Heart right ventricle (tissue), 16 donors: ENCODE measurements at regions not wholly inside any gene's neighbourhood (a gene's known extent, or its start where the extent isn't known, plus 50 kb on each side); places are given as distances from the start of the nearest gene placed in this dataset.

Source experiments
- ATAC-seq, 8 donors: fragments of 200-7000 bp; cut with Tn5 transposase; one replicate each; pipeline ENCODE4 v1.9.1; 2020; ENCODE audit warnings: mild to moderate bottlenecking in 8 of 8, moderate library complexity in 8 of 8, moderate number of reproducible peaks in 1 of 8
- DNase-seq, 2 donors: peaks; one replicate each; pipeline ENCODE4 v3.0.0-alpha.2; 2020
- H3K27ac ChIP-seq, 10 donors: fragments of 200-600 bp; sonication (generic) in 2 of 10; one replicate each; pipeline versions ENCODE4 v1.5.0 to v1.8.0; 2020 to 2022; ENCODE audit warnings: mild to moderate bottlenecking in 3 of 10
- H3K27me3 ChIP-seq, 7 donors: fragments of 200-600 bp; one replicate each; pipeline ENCODE4 v1.8.0; 2021 to 2022; ENCODE audit warnings: mild to moderate bottlenecking in 2 of 7
- H3K36me3 ChIP-seq, 9 donors: fragments of 200-600 bp; sonication (generic) in 1 of 9; one replicate each; pipeline versions ENCODE4 v1.5.0 to v1.8.0; 2020 to 2022; ENCODE audit warnings: mild to moderate bottlenecking in 2 of 9
- H3K4me1 ChIP-seq, 9 donors: fragments of 200-600 bp; sonication (generic) in 1 of 9; one replicate each; pipeline versions ENCODE4 v1.5.0 to v1.8.0; 2020 to 2022; ENCODE audit warnings: mild to moderate bottlenecking in 4 of 9
- H3K4me3 ChIP-seq, 10 donors: fragments of 200-600 bp; sonication (generic) in 2 of 10; one replicate each; pipeline versions ENCODE4 v1.5.0 to v1.8.0; 2020 to 2022; ENCODE audit warnings: mild to moderate bottlenecking in 7 of 10, moderate library complexity in 2 of 10
- H3K9me3 ChIP-seq, 11 donors: fragments of 200-600 bp in 10 of 11; sonication (generic) in 2 of 11; one replicate each; pipeline versions ENCODE4 v1.5.0 to v1.8.0; 2013 to 2022; ENCODE audit warnings: mild to moderate bottlenecking in 2 of 11, control low read depth in 1 of 11, moderate library complexity in 1 of 11
- WGBS, 2 donors: extraction: QIAGEN DNeasy Blood & Tissue Kit; methylation state at CpG; one replicate each; pipeline ENCODE4 v1.1.7; 2013; ENCODE audit warnings: inconsistent platforms in 1 of 2; 5-methylcytosine and 5-hydroxymethylcytosine counted together
- intact Hi-C, 10 donors: fragments of 100-400 bp; cut with DNase I; formaldehyde crosslinking; loops; one replicate each; pipeline versions ENCODE4 v1.11.1 to v1.14.2; 2022
- TF ChIP-seq, protein P1 (sequence below), 9 donors: fragments of 200-600 bp; sonication (generic) in 2 of 9; IDR thresholded peaks; one replicate each; pipeline versions ENCODE4 v1.5.0 to v1.8.0; 2021 to 2022; ENCODE audit warnings: antibody characterized with exemption in 9 of 9, mild to moderate bottlenecking in 5 of 9, moderate library complexity in 1 of 9
- donor health status: Arrhythmogenic right ventricular cardiomyopathy.
- donor health status: ischemic (EF 13 %, LVEDD 7.1; RV severe dilation, severe dysfunction).
- donor health status: healthy with polysubstance abuse.
- donor health status: DM: no; HTN: yes; CAD: no.
- donor health status: DM: no; HTN: no; CAD: no.
- donor health status: ischemic (EF 25% LVEDD 6.9; RV normal size, moderate dysfunction).
- donor health status: ischemic (EF 25% LVEDD 5.7; RV mildly dilated, moderate dysfunction).
- donor health status: healthy.
- donor health status: DM: yes; HTN: yes; CAD: no.
- donor health status: Ischemic cardiomyopathy.
- donor health status: ischemic (EF 35%, LVEDD 5.7; RV mildly dilated, moderate dysfunction).
- donor health status: nonischemic (EF 11% LVEDD 7.7; RV severe dilation, severe dysfunction).
- donor health status: DM: yes; HTN: yes; CAD: no.
- donor health status: PGD.
- donor health status: ischemic (EF 29% LVEDD 5.4; RV normal size, mild dysfunction).
- donor health status: nonischemic (EF 23%, LVEDD 6.1; RV moderate dilation, normal function).

DNA sequence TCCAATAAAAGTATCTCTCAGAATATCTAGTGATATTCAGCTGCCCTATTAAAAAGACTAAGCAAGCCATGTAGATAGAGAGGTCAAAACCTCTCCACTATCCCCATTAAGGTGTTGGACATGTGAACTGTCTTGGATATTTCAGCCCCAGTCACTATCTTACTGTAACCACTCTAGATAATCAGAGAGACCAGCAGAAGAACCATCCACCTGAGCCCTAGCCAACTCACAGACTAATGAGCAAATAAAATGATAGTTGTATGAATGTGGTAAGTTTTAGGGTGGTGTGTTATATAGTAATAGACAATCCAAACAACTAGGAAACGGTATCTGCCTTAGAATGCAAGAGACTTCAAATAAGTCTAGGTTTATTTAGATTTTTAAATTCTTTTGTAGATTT lies 268.6 kb upstream of the KLF14 start:
- intact Hi-C loops: loop anchor here in 4 of 10 donors (5.0 to 10.0 kb wide), 2 partner anchors 100 to 108 kb away; no protein-coding TSS in a partner anchor
- Histone ChIP-seq H3K27ac (no peak overlapping the region), H3K27me3 (no peaks in the 10 kb centered on the region), H3K4me3 (no peak overlapping the region), H3K9me3 (peaks cover 0 to 15% (median 8%) of the 10 kb centered on the region in 11 donors), H3K4me1 (peaks cover 0 to 49% (median 40%) of the 10 kb centered on the region in 9 donors), H3K36me3 (peaks cover 0 to 26% (median 0%) of the 10 kb centered on the region in 9 donors)
- TF ChIP-seq, protein P1, sequence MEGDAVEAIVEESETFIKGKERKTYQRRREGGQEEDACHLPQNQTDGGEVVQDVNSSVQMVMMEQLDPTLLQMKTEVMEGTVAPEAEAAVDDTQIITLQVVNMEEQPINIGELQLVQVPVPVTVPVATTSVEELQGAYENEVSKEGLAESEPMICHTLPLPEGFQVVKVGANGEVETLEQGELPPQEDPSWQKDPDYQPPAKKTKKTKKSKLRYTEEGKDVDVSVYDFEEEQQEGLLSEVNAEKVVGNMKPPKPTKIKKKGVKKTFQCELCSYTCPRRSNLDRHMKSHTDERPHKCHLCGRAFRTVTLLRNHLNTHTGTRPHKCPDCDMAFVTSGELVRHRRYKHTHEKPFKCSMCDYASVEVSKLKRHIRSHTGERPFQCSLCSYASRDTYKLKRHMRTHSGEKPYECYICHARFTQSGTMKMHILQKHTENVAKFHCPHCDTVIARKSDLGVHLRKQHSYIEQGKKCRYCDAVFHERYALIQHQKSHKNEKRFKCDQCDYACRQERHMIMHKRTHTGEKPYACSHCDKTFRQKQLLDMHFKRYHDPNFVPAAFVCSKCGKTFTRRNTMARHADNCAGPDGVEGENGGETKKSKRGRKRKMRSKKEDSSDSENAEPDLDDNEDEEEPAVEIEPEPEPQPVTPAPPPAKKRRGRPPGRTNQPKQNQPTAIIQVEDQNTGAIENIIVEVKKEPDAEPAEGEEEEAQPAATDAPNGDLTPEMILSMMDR (IDR thresholded peaks at IDR 0.05): no peak
- 95 to 97% methylated on average over 1 of the region's 1 CpG for WGBS, 2 donors
- DNase-seq (no peak), ATAC-seq (no peak)

DNA sequence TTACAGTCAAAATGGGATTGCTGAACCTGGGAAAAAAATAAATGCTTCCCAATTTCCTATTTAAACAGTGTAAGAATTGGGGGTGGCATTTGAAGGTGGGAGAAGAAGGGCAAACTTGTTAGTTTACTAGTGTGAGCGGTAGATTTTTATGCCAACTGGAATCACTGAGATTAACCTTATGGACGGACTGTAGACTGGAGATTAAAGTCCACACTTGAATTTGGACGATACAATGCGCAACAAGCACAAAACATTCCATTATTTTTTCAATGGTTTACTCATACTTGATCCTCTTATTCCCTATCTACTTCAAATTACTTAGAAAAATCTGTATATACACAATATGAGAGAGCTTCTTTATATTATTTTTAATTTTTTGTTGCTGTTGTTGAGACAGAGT lies 269.6 kb upstream of the KLF14 start:
- Histone ChIP-seq H3K36me3 (peaks cover 0 to 26% (median 0%) of the 10 kb centered on the region in 9 donors), H3K9me3 (peaks cover 0 to 15% (median 8%) of the 10 kb centered on the region in 11 donors), H3K4me3 (no peak overlapping the region), H3K27me3 (no peaks in the 10 kb centered on the region), H3K27ac (no peak overlapping the region), H3K4me1 (peaks cover 3 to 49% (median 40%) of the 10 kb centered on the region in 9 donors)
- DNase-seq (no peak), ATAC-seq (no peak)
- intact Hi-C loops: loop anchor here in 4 of 10 donors (5.0 to 10.0 kb wide), 2 partner anchors 101 to 109 kb away; no protein-coding TSS in a partner anchor
- TF ChIP-seq, protein P1 (IDR thresholded peaks at IDR 0.05): no peak
- WGBS, 2 donors: 85 to 87% methylated on average over 4 of the region's 4 CpGs

DNA sequence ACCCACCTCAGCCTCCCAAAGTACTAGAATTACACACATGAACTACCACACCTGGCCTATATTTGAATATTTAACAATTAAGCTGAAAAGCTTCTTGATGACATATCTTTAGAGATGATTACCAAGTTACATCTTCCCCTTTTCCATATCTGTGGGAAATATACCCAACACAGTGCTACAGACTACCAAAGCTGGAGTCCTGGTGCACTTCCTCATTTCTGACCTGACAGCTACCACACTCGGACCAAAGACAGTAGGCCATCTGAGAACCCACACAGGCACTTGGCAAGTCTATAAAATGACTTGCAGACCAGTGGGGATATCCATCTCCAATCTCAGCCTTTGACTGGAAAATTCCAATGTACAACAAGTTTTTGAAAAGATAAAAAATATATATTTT lies 270.4 kb upstream of the KLF14 start:
- intact Hi-C loops: loop anchor here in 4 of 10 donors (5.0 to 10.0 kb wide), 2 partner anchors 102 to 110 kb away; no protein-coding TSS in a partner anchor
- Histone ChIP-seq H3K9me3 (peaks cover 0 to 15% (median 8%) of the 10 kb centered on the region in 11 donors), H3K4me3 (no peak overlapping the region), H3K4me1 (peaks cover 3 to 49% (median 40%) of the 10 kb centered on the region in 9 donors), H3K27me3 (no peaks in the 10 kb centered on the region), H3K27ac (no peak overlapping the region), H3K36me3 (peaks cover 0 to 26% (median 0%) of the 10 kb centered on the region in 9 donors)
- TF ChIP-seq, protein P1 (IDR thresholded peaks at IDR 0.05): no peak
- DNase-seq: no peak
- no peak for ATAC-seq
- WGBS, 2 donors: 0% methylated on average over 1 of the region's 1 CpG

DNA sequence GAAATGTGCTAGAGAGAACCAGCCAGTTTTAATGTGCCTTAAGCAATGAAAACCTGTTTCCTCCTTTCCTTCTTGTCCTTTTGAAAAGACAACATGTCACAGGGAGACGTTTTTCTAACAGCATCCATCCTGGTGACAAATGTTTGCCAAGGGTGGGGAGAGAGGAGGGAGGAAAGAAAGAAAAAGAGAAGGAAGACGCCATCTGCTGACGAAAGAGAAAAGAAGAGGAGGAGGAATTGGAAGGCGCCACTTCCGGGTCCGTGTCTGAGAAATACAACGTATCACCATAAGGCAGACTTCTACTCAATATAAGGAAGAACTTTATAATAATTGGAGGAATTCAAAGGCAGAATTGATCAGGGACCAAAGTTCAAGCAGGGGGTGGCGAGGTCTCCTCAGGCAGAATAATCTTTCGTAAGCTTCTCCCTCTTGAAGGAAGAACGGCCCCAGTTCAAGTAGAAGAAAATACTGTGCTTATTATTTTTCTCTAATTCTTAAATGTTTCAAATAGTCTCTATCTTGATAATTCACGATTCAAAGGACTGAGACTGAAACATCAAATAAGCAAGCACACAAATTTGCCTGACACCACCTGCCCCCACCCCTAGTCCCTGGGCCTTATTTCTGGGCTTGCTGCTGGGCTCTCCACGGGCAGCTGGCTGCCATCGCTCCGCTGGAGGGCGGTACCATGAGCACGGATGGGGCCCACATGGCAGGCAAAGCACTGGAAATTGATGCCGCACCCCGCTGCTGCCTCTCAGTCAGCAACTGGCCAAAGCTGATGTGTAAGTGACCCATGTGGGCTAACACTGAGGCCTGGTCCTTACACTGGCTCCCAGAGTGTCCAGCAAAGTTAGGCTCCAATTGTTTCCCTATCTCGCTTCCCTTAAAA lies 273.7 kb upstream of the KLF14 start:
- DNase-seq: peak in 1 of 2 donors; percentile 67
- ATAC-seq: peak; percentile 20 to 80 (median 70)
- H3K4me1 ChIP-seq: peaks cover 11 to 67% (median 59%) of the 10 kb centered on the region in 9 donors
- WGBS, 2 donors: 48 to 51% methylated on average over 19 of the region's 19 CpGs
- no peaks in the 10 kb centered on the region for H3K27me3 ChIP-seq
- peaks cover 0 to 7% (median 3%) of the 10 kb centered on the region in 11 donors for H3K9me3 ChIP-seq
- TF ChIP-seq, protein P1 (IDR thresholded peaks at IDR 0.05): peak in 7 of 9 donors; percentile 27 to 74 (median 69)
- peaks cover 0 to 11% (median 0%) of the 10 kb centered on the region in 9 donors for H3K36me3 ChIP-seq
- intact Hi-C loops: loop anchor here in 7 of 10 donors (5.0 to 10.0 kb wide), 4 partner anchors 95 to 230 kb away; no protein-coding TSS in a partner anchor
- peak overlapping the region in 9 of 10 donors; percentile 6 to 70 (median 46) for H3K27ac ChIP-seq
- H3K4me3 ChIP-seq: no peak overlapping the region
